ENCODE measurements at regions not wholly inside any gene's neighbourhood (a gene's known extent, or its start where the extent isn't known, plus 50 kb on each side); places are given as distances from the start of the nearest gene placed in this dataset.

DNA sequence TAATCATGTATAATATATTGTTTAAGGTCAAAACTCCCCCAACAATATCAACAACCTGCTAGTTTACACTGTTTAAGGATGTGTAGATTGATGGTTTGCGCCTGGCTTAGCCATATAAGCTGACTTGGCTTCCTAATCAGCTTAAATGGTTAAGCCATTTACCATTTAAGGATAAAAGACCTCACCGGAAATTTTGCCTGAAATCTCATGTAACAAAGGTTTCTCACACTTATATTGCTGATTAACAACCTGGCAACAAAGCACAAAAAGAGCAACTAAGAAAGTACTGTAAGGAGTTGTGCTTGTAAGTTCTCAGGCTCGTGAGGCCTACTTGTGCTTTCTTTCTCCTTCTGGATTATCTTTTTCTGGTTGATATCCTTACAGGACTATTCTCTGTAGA is 485.2 kb downstream of the GABRG1 start:
- no peaks in the 10 kb centered on the region for H3K9me3 ChIP-seq (replicated peaks)
- TF ChIP-seq, protein P1, sequence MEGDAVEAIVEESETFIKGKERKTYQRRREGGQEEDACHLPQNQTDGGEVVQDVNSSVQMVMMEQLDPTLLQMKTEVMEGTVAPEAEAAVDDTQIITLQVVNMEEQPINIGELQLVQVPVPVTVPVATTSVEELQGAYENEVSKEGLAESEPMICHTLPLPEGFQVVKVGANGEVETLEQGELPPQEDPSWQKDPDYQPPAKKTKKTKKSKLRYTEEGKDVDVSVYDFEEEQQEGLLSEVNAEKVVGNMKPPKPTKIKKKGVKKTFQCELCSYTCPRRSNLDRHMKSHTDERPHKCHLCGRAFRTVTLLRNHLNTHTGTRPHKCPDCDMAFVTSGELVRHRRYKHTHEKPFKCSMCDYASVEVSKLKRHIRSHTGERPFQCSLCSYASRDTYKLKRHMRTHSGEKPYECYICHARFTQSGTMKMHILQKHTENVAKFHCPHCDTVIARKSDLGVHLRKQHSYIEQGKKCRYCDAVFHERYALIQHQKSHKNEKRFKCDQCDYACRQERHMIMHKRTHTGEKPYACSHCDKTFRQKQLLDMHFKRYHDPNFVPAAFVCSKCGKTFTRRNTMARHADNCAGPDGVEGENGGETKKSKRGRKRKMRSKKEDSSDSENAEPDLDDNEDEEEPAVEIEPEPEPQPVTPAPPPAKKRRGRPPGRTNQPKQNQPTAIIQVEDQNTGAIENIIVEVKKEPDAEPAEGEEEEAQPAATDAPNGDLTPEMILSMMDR (IDR thresholded peaks at IDR 0.05; ENCODE audit: borderline replicate concordance), result no peak
- no peaks in the 10 kb centered on the region for H3K27me3 ChIP-seq (ENCODE audit: low read depth)
- no peak for DNase-seq
- H3K4me3 ChIP-seq, result no peak overlapping the region
- H3K36me3 ChIP-seq, result no peaks in the 10 kb centered on the region
- no peak overlapping the region for H3K27ac ChIP-seq (replicated peaks)
- H3K4me1 ChIP-seq, result no peaks in the 10 kb centered on the region
- intact Hi-C loops (cut with micrococcal nuclease), result no loop called here

DNA sequence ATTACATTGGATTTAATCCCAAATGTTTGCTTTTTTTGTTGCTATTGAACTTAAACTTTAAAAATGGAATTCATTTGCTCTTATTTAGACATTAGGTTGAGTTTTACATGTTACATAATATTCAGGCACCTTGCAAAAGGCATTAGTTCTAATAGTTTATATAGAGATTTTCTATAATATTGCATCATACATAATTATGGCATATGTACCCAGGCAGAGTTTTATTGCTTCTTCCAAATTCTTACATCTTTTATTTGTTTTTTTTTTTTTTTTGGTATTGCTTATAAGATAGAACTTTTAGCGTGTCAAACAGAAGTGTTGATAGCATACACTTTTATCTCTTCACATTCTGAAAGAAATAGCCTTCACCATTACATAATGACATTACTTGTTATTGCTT is 487.7 kb downstream of the GABRG1 start:
- DNase-seq, result no peak
- Histone ChIP-seq H3K4me3 (no peak overlapping the region), H3K9me3 (replicated peaks) (no peaks in the 10 kb centered on the region), H3K4me1 (no peaks in the 10 kb centered on the region), H3K36me3 (no peaks in the 10 kb centered on the region), H3K27ac (replicated peaks) (no peak overlapping the region), H3K27me3 (ENCODE audit: low read depth) (no peaks in the 10 kb centered on the region)
- intact Hi-C loops (cut with micrococcal nuclease), result no loop called here
- TF ChIP-seq, protein P1 (IDR thresholded peaks at IDR 0.05; ENCODE audit: borderline replicate concordance), result no peak

DNA sequence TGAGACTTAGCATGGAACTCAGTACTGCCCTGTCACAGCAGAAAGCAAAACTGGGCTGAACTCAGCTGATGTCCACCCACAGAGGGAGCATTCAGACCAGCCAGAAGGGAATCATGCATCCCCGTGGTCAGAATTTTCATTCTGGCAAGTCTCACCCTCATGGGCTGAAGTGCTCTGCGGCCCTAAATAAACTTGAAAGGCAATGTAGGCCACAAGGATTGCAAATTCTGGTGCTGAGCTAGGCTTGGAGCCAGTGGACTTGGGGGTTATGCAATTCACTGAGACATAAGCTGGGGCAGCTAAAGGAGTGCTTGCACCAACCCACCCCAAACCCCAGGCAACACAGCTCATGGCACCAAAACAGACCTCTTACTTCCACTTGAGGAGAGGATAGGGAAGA is 494.1 kb downstream of the GABRG1 start:
- TF ChIP-seq, protein P1 (IDR thresholded peaks at IDR 0.05; ENCODE audit: borderline replicate concordance), result no peak
- Histone ChIP-seq H3K36me3 (no peaks in the 10 kb centered on the region), H3K4me3 (no peak overlapping the region), H3K4me1 (no peaks in the 10 kb centered on the region), H3K27ac (replicated peaks) (no peak overlapping the region), H3K9me3 (replicated peaks) (no peaks in the 10 kb centered on the region), H3K27me3 (ENCODE audit: low read depth) (no peaks in the 10 kb centered on the region)
- intact Hi-C loops (cut with micrococcal nuclease), result no loop called here
- DNase-seq, result no peak

DNA sequence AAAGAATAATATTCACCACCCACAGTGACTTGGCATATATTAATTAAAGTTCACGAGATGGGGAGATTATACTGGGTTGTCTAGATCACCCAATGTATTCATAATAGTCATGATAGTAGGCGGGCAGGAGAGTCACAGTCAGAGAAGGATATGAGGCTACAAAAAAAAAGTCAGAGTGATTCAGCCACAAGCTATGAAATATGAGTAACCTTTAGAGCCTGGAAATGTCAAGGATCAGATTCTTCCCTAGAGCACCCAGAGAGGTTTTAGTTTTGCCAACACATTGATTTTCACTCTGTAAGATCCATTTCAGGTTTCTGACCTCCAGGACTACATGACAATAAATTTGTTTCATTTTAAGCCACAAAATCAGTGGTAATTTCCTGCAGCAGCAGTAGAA is 501.9 kb downstream of the GABRG1 start:
- TF ChIP-seq, protein P1 (IDR thresholded peaks at IDR 0.05; ENCODE audit: borderline replicate concordance), result no peak
- H3K36me3 ChIP-seq, result no peaks in the 10 kb centered on the region
- no peak overlapping the region for H3K4me3 ChIP-seq
- H3K9me3 ChIP-seq (replicated peaks), result no peaks in the 10 kb centered on the region
- no peaks in the 10 kb centered on the region for H3K27me3 ChIP-seq (ENCODE audit: low read depth)
- intact Hi-C loops (cut with micrococcal nuclease), result no loop called here
- H3K27ac ChIP-seq (replicated peaks), result no peak overlapping the region
- H3K4me1 ChIP-seq, result no peaks in the 10 kb centered on the region
- no peak for DNase-seq

DNA sequence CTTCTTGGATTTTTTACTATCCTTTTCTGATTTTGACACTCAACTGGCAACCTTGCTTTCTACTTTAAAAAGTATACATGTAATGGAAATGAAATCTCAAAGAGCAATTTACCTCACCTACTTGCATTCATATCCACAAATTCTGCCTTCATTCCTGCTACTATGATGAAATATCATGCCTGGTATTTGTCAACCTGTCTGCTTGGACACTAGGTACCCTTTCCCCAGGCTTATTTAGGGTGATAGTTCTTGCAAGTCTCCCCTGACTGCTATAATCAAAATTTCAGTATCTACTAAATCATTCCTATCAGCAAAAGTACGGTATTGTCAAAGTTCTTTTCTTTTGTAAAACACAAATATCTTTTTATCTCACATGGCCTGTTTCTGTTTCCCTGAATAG is 503.0 kb downstream of the GABRG1 start:
- Histone ChIP-seq H3K9me3 (replicated peaks) (no peaks in the 10 kb centered on the region), H3K36me3 (no peaks in the 10 kb centered on the region), H3K27ac (replicated peaks) (no peak overlapping the region), H3K4me3 (no peak overlapping the region), H3K27me3 (ENCODE audit: low read depth) (no peaks in the 10 kb centered on the region), H3K4me1 (no peaks in the 10 kb centered on the region)
- DNase-seq, result no peak
- intact Hi-C loops (cut with micrococcal nuclease), result no loop called here
- TF ChIP-seq, protein P1 (IDR thresholded peaks at IDR 0.05; ENCODE audit: borderline replicate concordance), result no peak
